NOMO-1 treated with dmso at 0.1 percent for 144 hours (cell line): ENCODE measurements at regions not wholly inside any gene's neighbourhood (a gene's known extent, or its start where the extent isn't known, plus 50 kb on each side); places are given as distances from the start of the nearest gene placed in this dataset.

ENCODE experiments used
- DNase-seq: peaks from one replicate; lab custom pipeline; 2025; ENCODE audit not compliant: unreplicated experiment; lab: John Stamatoyannopoulos, UW

DNA sequence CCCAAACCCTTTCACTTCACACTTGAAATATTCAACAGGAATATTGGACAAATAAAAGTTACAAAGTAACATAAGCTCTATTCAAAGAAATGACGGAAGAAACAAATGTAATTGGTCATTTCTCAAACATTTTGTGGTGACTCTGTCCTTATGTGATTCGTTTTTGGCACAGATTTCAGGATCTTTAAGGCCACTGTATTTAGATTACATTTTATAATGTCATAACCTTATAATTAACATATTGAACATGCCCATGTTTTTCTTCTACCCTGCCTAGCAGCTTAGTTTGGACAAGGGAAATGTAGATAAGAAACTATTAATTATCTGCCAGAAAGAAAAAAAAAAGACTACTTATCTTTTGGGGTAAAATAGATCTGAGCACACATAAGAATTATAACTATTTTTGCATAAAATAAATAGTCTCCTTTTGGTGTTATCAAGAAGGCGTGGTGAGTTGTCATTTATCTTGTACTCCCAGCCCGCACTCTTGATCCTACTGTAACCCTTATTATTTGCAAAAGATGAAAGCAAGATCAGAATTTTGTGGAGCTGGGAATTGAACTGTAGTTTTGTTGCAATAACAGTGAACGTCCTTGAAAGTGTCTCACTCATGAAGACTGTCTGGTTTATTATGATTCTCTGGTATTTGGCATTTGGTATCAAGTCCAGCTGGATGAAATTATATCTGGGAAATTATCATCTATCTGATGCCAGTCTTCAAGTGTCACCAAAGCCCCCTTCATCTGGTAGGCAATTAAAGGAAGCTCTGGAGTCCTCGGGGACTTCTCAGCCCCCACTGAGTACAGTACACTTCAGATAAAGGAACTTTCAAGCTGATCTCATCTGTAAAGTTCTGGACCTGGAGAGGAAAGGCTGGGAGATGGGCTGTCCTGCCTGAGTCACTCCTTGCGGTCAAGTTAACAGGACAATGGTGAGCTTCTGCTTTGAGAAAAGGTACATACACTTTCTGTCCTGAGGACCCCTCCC lies 175.7 kb upstream of the INHBA start:
- no peak for DNase-seq

DNA sequence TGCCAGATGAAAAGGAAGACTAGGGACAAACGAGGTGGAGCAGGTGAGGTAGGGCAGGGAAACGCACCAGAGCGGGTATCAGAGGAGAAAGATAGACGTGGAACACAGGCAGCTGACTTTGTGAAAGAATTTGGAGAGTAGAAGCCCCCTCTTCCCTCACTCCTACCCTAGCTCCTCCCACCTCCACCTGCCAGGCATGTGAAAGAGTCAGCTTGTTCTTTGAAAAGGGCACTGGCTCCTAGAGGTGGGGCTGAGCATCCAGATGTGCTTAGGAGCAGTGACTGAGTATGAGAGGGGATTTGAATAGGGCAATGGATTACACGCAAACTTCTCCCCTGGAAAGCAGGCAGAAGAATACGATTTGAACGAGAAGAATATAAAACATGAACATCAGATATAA lies 174.2 kb upstream of the INHBA start:
- no peak for DNase-seq

DNA sequence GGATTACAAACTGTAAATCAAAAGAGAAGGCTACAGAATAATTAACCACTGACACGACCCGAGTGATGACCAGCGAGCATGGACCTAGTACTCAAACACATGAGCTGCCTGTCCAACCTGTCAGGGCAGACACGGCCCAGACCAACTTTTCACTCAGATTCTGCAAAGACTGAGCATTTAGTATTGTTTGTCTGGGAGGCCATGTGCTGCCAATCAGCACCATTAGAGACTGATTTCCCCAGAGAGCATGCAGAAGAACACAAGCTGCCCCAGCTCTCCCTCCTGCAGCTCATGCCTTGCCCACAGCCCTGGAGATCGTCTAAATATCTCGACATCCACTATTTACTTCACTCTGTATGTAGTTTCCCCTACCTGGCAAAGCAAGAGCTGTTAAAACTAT lies 172.6 kb upstream of the INHBA start:
- no peak for DNase-seq

DNA sequence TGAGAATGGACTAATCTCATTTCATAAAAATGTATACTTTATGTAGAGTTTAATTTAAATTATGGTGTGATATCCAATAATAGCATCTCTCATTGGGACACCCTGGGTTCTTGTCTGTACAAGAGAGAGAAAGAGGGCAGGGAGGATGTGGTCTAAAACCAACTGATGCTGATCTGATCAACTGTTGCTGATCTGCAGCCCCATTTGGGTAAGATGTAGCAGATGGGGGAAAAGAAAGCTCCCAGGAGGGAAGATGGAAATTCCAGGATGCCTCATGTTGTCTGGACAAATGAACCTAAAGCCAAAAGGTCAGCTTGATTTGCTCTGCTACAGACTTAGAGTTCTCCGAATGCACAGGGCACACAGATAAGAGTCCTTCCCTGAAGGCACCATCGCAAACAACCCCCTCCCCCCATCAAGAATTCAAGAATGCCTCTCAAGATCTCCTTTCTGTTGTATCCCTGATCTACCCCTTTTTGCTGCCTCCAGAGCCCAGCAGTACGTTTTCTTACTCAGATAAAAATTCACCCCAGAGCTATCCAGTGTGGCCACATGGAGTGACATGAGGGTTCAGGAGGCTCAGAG lies 171.4 kb upstream of the INHBA start:
- no peak for DNase-seq

DNA sequence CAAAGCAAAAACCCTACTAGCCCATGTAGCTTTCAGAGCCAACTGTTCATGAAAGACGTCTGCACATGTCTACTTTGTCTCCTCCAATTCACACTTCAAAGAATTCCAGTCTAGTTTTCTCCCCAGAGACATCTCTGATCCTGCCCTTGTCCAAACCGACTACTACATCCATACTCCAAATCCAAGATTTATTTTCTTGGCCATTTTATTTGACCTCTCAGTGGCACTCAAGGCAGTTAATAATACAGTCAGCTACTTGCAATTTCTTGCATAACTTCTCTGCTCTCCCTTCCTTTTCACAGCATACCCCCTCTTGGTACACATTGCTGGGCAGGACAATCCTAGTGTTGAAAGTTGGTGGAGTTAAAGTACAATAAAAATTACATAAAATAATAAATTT lies 170.9 kb upstream of the INHBA start:
- DNase-seq: peak; percentile 10

DNA sequence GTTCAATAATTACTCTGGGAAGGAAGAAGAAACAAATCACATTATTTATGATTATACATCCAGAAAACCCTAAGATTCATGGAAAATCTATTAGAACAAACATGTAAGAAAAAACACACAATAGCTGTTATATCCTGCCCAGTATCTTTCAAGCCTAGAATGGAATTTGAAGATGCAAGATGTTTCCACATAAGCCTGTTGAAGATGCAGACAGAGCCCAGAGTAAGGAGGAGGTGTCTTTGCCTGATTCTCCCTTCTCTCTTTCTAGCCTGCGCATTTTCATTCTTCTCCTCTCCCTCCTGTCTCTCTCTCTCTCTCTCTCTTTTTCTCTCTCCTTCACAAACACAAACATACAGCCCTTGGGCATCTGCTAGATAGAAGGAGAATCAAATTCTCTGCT lies 170.1 kb upstream of the INHBA start:
- DNase-seq: no peak

DNA sequence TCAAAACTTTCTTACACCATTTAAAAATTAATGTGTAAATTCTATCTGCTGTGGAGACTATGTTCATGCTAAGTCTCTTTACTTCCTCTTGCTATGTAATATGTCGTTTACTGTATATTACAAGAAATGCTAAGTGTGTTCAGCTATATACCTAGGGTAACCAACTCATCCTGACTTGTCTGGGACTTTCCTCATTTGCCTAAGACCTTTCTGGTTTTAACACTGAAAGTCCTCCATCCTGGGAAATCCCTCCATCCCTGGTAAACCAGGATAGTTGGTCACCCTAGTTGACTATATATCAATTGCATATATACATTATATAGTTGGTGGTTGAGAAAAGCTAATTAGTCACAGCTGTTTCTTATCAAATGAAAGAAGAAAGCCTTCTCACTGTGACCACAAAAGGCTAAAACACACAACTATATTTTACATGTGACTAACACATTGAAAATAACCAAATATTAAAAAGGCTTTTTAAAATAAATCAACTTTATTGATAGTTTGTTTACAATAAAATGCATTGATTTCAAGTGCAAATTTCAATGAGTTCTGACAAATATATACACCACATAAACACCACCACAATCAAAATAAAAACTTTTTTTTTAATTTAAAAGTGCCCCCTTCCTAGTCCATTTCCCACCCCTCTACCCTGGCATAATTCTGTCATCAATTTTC lies 167.7 kb upstream of the INHBA start:
- no peak for DNase-seq

DNA sequence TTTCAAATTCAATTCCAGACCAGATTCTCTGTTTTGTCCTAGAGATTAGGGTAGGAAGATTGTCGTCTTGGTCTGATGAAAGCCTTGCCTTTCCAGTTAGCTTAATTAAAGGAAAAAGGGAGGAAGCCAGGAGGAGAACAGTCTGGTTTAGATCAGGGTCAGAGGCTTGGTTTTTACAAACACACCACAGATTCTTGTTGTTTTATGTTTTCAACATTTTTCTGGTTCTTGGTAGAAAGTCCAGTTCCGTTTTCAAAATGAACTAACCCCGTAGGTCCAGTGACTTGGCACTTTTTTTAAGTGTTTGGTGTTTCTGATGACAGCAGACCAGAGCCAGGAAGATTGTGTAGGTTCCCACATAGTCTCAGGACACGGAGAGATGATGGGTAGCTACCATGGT lies 167.1 kb upstream of the INHBA start:
- peak; percentile 29 for DNase-seq

DNA sequence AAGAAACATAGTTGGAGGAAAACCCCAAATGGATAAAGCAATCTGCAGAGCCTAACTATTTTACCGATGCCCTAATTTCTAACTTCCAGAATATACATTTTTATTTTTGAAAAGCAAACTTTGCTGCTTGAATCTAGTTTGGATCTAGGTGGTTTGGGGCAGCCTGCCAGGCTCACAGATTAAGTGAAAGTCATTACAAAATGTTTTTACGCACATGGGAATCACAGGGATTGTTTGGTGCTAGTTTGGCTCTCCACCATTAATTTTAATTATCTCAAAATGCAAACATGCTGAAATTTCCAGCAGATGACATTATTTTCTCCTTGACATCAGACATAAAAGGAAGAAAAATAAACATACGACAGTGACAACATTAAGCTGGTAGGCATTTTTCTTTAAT lies 166.7 kb upstream of the INHBA start:
- no peak for DNase-seq

DNA sequence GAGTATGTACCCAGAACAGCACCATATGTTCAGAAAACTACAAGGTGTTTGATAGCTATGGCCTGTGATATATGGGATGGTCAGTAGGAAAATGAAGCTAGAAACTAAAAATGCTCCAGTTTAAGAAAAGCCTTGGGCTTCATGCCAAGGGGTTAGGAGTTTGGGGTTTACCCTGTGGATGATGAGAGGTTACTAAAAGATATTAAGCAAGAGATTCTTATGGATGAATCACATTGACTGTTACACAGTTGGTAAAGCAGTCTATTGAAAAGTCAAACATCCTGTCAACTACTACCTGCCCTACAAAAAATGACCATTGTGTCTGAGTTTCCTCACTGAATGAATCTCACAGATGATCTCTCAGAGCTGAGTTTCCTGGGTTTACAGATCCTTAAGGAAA lies 166.2 kb upstream of the INHBA start:
- DNase-seq: no peak

DNA sequence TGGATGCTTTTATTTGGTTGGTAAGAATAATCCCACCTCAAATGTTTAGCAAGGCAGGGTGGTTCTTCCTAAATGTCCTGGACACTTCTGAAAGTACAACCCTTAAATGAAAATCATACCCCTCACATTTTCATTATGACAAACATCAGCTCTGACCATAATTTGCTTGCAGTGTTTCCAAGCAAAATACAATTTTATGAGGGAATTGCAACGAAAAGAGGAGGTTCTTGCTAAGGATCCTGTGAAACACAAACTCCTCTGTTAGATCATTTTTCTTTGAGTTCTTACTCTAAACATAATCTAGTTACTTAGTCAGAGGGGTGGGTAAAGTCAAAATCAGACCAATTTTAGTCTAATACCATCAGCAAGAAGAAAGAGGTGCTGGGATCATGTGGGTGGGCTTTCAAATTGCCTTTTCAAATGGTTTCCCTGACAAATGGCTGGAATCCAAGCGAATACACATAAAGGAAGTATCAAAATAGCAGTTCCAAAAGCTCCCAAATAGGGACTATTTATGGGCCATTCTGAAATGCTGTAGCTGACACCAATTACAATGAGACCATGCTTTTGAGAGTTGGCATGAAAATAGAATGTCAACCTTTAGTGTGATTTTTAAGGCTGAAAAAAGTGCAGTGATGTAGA lies 164.9 kb upstream of the INHBA start:
- no peak for DNase-seq

DNA sequence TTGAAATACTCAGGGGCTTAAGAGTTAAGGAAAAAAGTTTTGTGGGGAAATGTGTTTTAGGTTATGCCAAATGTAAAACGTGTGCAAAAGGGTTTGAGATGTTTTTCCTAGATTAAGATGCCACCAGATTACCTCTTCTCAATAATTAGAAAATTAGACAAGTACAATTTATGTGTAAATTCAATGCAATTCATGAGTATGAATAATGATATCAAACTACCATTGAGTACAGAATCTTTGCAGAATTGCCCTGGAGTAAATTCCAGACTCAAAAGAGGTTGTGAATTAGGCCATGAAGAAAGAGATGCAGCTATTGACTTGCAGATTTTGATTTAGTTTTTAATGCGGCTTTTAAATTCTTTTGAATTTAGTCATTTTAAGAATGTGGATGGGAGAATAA lies 159.4 kb upstream of the INHBA start:
- no peak for DNase-seq

DNA sequence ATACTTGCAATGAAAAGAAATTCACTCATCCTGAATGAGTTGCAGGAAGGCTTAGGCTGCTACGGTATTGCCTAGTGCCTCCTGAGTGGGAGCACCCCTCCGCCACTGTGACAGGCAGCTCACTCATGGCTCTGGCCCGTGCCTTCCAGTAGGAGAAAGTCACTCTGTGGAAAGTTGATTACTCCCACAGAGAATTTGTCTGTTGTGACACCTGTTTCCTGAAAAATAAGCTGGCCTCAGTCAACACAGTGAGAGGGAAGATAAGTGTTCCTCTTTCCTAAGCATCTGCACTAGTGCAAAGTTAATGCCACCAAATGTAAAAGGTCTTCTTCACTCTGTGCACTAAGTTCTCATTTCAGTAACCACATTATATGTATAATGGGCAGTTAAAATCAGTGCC lies 158.8 kb upstream of the INHBA start:
- peak; percentile 26 for DNase-seq

DNA sequence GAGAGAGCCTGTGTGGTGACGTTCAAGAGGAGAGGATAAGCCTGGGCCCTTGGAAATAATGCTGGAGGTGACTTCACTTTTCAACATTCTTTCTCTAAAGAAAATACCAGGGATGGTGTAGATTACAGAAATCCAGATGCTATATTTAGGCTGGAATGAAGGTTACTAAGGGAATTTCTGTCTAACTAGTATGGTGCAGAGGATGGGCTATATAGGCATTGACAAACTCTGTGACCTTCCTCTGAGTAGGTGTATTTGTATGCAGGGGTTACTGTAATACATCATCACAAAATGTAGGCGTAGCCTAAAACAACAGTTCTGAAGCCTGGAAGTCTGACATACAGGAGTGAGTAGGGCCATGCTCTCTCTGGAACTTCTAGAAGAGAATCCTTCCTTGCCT lies 155.3 kb upstream of the INHBA start:
- no peak for DNase-seq

DNA sequence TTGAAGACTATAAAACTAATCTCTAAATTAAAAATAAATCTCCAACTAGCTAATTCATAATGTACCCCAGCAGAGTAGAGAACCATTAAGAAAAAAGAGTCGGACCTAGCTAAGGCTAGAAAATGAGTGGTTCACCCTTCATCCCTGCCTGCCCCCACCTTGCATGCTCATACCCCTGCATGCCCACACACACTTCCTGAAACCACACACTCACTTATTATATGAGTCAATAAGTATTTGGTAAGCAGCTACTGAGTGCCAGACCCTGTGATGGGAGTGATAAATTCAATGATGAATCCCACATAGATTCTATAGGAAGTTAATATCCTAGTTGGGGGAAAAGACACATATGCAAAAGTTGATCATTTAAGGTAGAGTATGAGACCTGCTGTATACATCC lies 152.9 kb upstream of the INHBA start:
- DNase-seq: no peak

DNA sequence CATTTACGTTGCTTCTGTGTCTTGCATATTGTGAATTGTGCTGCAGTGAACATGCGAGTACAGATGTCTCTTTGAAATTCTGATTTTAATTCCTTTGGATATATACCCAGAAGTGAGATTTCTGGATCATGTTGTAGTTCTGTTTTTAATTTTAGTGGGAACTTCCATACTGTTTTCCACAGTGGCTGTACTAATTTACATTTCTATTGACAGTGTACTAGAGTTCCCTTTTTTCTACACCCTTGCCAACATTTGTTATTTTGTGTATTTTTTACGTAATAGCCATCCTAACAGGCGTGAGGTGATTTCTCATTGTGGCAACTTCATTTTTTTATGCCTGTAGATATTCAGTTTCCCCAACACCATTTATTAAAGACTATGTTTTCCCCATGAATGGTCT lies 144.7 kb upstream of the INHBA start:
- no peak for DNase-seq

DNA sequence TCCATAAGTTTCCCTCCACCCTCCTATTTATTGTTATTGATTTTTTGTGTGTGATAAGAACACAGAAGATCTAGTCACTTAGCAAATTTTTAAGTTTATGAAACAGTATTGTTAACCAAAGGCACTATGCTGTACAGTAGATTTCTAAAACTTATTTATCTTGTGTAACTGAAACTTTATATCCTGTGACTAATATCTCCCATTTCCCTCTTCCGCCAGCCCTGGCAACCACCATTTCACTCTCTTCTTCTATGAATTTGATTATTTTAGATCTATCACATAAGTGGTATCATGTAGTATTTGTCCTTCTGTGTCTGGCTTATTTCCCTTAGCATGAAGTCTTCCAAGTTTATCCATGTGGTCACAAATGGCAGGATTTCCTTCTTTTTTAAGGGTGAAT lies 144.3 kb upstream of the INHBA start:
- no peak for DNase-seq

DNA sequence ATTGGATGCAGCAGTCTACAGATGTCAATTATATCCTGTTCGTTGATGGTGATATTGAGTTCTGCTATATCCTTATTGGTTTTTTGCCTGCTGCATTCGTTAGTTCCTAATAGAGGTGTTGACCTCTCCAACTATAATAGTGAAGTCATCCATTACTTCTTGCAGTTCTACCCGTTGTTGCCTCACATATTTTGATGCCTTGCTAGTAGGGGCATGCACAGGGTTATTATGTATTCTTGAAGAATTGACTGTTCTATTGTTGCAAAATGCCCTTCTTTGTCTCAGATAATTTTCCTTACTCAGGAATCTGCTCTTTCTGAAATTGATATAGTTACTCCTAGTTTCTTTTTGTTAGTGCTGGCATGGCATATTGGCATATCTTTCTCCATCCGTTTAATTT lies 140.1 kb upstream of the INHBA start:
- no peak for DNase-seq

DNA sequence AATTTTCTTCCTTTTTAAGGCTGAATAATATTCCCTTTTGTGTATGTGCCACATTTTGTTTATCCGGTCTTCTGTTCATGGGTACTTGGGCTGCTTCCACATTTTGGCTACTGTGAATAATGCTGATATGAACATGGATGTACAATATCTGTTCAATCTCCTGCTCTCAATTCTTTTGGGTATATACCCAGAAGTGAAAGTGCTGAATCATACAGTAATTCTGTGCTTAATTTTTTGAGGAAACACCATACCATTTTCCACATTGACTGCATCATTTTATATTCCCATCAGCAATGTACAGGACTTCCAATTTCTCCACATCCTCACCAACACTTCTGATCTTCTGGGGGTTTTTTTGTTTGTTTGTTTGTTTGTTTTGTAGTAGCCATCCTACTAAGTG lies 135.0 kb upstream of the INHBA start:
- DNase-seq: peak; percentile 9

DNA sequence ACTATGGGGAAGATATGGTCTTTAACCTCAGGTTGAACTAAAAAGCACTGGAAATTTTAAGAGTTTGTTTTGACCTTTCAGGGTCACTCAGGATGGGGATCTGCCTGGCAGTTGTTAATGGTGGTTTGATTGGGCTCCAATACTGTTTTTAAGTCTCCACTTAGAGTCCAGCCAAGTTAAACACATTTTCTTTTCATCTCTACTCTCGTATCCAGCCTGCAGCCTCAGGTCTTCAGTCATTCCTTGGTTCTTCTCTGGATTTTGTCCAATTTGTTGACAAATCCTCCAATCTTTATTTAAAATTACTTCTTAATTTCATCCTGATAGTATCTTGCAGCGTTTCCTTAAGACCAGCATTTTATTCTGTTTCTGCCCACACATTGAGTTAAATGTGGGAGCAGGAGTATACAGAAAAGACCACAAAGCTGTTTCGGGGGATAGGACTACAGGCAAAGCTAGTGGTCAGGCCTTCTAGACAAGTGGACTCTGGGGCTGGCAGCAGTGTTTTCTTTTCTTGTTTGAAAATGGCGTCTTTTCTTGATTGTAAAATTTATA lies 133.2 kb upstream of the INHBA start:
- DNase-seq: no peak
